Breast epithelium (tissue), 3 donors: ENCODE measurements at regions not wholly inside any gene's neighbourhood (a gene's known extent, or its start where the extent isn't known, plus 50 kb on each side); places are given as distances from the start of the nearest gene placed in this dataset.

Experiments used
- POLR2AphosphoS5 ChIP-seq, 3 donors: sonication (generic); formaldehyde crosslinking; IDR thresholded peaks; one replicate each; pipeline ENCODE4 v1.6.1; 2017; ENCODE audit warnings: antibody characterized with exemption in 3 of 3
- TF ChIP-seq, protein P1 (sequence below), 3 donors: fragments of 450-650 bp; IDR thresholded peaks; one replicate each; pipeline ENCODE4 v1.5.1; 2016 to 2017; ENCODE audit warnings: antibody characterized with exemption in 3 of 3, mild to moderate bottlenecking in 3 of 3, moderate library complexity in 3 of 3

DNA sequence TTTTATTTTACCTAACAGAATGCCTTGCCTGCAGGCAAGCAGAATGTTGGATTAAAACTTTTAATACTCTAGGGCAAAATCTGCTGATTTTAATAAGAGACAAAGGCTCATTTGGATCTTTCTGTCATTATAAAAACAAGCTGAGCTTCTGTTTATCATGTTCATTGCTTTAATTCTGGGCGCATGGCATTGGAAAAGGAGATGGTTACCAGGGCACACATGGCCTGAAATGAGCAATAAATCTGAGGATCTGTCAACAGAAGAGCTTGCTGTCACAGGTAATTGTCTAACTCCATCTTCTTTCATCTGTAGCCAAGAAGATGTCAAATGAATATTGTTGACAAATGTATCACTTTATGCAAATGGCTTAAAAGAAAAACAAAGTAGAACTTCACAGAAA, 439.6 kb downstream of the DOK5 start:
- no peak for TF ChIP-seq POLR2AphosphoS5 (IDR thresholded peaks at IDR 0.05)
- TF ChIP-seq, protein P1, sequence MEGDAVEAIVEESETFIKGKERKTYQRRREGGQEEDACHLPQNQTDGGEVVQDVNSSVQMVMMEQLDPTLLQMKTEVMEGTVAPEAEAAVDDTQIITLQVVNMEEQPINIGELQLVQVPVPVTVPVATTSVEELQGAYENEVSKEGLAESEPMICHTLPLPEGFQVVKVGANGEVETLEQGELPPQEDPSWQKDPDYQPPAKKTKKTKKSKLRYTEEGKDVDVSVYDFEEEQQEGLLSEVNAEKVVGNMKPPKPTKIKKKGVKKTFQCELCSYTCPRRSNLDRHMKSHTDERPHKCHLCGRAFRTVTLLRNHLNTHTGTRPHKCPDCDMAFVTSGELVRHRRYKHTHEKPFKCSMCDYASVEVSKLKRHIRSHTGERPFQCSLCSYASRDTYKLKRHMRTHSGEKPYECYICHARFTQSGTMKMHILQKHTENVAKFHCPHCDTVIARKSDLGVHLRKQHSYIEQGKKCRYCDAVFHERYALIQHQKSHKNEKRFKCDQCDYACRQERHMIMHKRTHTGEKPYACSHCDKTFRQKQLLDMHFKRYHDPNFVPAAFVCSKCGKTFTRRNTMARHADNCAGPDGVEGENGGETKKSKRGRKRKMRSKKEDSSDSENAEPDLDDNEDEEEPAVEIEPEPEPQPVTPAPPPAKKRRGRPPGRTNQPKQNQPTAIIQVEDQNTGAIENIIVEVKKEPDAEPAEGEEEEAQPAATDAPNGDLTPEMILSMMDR (IDR thresholded peaks at IDR 0.05): no peak
